GM18511 (cell line): ENCODE measurements at regions not wholly inside any gene's neighbourhood (a gene's known extent, or its start where the extent isn't known, plus 50 kb on each side); places are given as distances from the start of the nearest gene placed in this dataset.
"Not testable (repeated sequence)": the region's sequence is repeated elsewhere in the genome, so short reads cannot be mapped to it uniquely, and the experiment has no call there.

Experiments
- ATAC-seq: cut with Tn5 transposase; IDR thresholded peaks from one replicate; pipeline ENCODE4 v1.9.1; 2021; ENCODE audit warnings: mild to moderate bottlenecking, moderate library complexity; ENCODE audit not compliant: unreplicated experiment

DNA sequence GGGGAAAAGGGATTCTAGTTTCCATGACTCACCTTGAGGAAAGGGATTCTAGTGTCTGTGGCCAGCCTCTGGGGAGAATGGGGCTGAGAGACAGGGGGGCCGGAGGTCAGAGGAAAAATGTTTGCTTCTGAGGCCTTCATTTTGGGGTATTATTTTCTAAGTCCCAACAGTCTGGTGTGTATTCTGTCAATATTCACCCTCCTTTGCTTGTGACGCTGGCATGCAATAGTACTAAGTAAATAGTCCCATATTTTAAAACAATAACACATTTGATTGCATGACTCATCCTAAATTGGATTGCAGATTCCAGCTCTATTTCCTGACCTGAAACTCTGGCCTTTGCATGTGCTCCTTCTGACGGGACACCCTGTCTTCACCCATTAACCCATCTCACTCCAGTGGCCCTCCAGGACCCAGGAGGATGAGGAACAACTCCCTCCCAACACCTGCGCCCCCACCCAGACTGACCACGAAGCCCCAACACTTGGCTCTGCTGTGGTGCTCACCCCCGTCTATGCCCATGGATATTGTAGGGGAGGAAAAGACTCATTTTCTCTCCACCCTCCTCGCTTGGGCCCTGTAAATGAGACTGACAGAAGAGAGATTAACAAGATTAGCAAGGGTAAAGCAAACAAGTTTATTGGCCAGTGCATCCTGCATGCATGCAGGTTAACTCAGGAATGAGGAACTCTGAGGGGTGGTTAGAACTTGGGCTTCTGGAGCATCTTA is 495.6 kb upstream of the KLF6 start:
- no peak for ATAC-seq

DNA sequence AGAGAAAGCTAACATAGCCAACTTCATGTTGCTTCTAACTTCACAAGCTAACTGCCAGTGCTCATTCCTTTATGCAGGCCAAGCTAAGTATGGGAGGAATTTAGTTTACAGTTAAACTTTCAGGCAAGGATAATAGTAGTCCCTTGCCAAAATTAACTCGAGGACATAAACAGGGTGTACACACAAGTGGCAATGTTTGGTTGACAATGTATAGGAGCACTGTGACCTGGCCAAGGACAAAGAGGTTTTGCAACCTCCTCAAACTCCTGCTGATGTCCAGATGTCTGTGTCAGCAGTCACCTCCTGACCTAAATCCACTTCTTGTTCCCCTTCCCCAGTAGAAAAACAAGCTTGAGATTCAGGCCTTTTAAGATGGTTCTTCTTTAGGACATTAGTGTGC is 494.6 kb upstream of the KLF6 start:
- no peak for ATAC-seq

DNA sequence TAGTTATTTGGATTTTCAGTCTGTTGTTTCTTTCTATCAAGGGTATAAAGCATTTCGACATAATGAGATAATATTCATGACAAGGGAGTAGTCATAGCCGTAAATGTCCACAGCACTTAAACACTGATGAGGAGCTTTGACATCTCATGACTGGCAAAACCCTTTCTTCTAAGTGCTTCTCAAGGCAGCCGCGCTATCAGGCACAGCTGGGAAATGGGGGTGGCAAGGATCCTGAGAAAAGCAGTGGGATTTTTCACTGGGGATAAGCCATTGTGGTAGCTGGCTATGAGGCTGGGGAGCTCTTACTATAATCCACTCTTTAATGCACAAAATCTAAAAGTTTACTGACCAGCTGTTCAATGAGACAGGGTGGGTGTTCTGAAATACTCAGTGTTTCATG is 493.2 kb upstream of the KLF6 start:
- ATAC-seq = no peak

GRCh38 chr10:4276151-4276550 is 491.1 kb upstream of the KLF6 start:
- no peak for ATAC-seq

GRCh38 chr10:4274671-4275070 is 489.7 kb upstream of the KLF6 start:
- ATAC-seq = not testable (repeated sequence)

- ATAC-seq = no peak
Measured at GRCh38 chr10:4271193-4271592, 486.2 kb upstream of the KLF6 start.

DNA sequence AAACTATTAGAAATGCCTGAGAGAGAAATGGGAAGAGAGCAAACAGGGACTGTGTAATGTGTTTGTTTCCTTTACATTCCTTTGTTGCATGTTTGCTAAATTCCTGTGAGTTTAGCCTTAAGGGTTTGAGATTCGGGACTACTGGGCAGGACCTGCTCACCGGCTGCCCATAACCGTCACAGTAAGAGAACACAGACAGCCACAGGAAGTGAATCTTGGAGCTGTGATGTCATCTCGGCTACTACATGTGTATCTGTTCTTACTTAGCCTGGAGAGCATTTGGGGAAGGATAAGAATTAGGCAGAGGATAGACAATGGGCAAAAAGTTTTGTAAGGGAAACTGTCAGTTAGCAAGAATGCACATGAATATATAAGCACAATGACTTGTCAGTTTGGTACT is 485.1 kb upstream of the KLF6 start:
- ATAC-seq = no peak

- not testable (repeated sequence) for ATAC-seq
Measured at GRCh38 chr10:4268490-4268889, 483.5 kb upstream of the KLF6 start.

GRCh38 chr10:4267086-4267773 is 482.2 kb upstream of the KLF6 start:
- ATAC-seq = no peak

- no peak for ATAC-seq
Measured at GRCh38 chr10:4266416-4267085, 481.5 kb upstream of the KLF6 start.

- no peak for ATAC-seq
Measured at GRCh38 chr10:4265964-4266363, 481.0 kb upstream of the KLF6 start.

- ATAC-seq = no peak
Measured at GRCh38 chr10:4264209-4264865, 479.3 kb upstream of the KLF6 start.

GRCh38 chr10:4263601-4263921 is 478.6 kb upstream of the KLF6 start:
- no peak for ATAC-seq

GRCh38 chr10:4262870-4263600 is 478.0 kb upstream of the KLF6 start:
- no peak for ATAC-seq

DNA sequence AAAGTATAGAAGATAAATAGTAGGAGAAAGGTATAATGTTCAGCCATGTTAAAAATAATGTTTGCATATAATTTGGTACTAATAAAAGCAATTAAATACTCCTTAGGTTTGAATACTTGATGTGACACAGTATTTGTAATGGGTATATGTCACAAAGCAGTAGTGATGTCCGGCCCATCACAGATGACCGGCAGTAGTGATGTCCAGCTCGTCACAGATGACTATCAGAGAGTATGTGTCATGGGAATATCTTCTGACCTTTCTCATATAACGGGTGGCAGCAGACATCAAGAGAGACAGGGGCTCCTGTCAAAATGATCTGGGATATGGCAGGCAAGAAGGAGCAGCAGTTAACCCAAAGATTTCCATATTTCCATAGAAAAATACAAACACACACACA is 477.4 kb upstream of the KLF6 start:
- ATAC-seq = no peak

GRCh38 chr10:4260483-4261124 is 475.6 kb upstream of the KLF6 start:
- no peak for ATAC-seq

DNA sequence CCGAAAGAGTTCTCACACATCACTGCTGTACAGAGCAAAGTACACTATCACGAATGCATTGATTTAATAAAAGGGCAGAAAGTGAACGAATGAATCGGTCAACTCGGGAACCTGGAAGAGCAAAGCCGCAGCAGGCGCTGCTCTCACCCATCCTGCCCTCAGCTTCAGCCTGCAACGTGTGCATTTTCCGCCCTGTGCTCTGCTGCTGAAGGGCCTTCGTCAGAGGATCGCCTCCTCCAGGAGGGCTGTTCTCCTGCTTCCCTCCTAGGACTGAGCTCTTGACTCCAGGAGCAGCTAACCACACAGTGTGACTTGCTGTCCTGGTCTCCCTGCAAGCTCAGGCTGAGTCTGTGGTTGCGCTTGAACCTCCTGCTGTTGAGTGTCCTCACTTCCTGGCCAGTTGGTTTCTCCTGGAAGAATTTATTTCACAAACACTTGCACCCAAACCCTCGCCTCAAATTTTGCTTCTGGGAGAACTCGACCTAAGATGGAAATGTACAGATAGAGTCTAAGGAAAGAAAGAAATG is 473.0 kb upstream of the KLF6 start:
- no peak for ATAC-seq

GRCh38 chr10:4256971-4257370 is 472.0 kb upstream of the KLF6 start:
- ATAC-seq = no peak

- no peak for ATAC-seq
Measured at GRCh38 chr10:4255751-4256150, 470.7 kb upstream of the KLF6 start.
